ENCODE measurements at regions not wholly inside any gene's neighbourhood (a gene's known extent, or its start where the extent isn't known, plus 50 kb on each side); places are given as distances from the start of the nearest gene placed in this dataset.
"Not testable (repeated sequence)": the region's sequence is repeated elsewhere in the genome, so short reads cannot be mapped to it uniquely, and the experiment has no call there.

GRCh38 chr10:8283986-8284385 is 229.5 kb downstream of the GATA3 start:
- DNase-seq, result no peak

GRCh38 chr10:8285970-8286369 is 231.5 kb downstream of the GATA3 start:
- not testable (repeated sequence) for DNase-seq

GRCh38 chr10:8288600-8288999 is 234.1 kb downstream of the GATA3 start:
- no peak for DNase-seq

- DNase-seq, result no peak
These were observed 234.9 kb downstream of the GATA3 start for GRCh38 chr10:8289186-8289924.

GRCh38 chr10:8294779-8295178 is 240.3 kb downstream of the GATA3 start:
- DNase-seq, result no peak

- no peak for DNase-seq
These were observed 240.8 kb downstream of the GATA3 start for GRCh38 chr10:8295311-8295710.

GRCh38 chr10:8296090-8296733 is 241.7 kb downstream of the GATA3 start:
- DNase-seq, result no peak

GRCh38 chr10:8296734-8297101 is 242.2 kb downstream of the GATA3 start:
- no peak for DNase-seq

GRCh38 chr10:8297107-8297506 is 242.6 kb downstream of the GATA3 start:
- no peak for DNase-seq

- no peak for DNase-seq
These were observed 243.5 kb downstream of the GATA3 start for GRCh38 chr10:8297959-8298358.

GRCh38 chr10:8298896-8299570 is 244.5 kb downstream of the GATA3 start:
- DNase-seq, result no peak

GRCh38 chr10:8300925-8301324 is 246.4 kb downstream of the GATA3 start:
- DNase-seq, result no peak

GRCh38 chr10:8301333-8301732 is 246.8 kb downstream of the GATA3 start:
- DNase-seq, result no peak

GRCh38 chr10:8301831-8302230 is 247.3 kb downstream of the GATA3 start:
- DNase-seq, result no peak

- DNase-seq, result no peak
These were observed 248.1 kb downstream of the GATA3 start for GRCh38 chr10:8302565-8302964.

- no peak for DNase-seq
These were observed 250.4 kb downstream of the GATA3 start for GRCh38 chr10:8304861-8305260.

GRCh38 chr10:8305876-8306652 is 251.6 kb downstream of the GATA3 start:
- DNase-seq, result no peak

- no peak for DNase-seq
These were observed 252.3 kb downstream of the GATA3 start for GRCh38 chr10:8306685-8307364.

- no peak for DNase-seq
These were observed 256.4 kb downstream of the GATA3 start for GRCh38 chr10:8310930-8311329.

- no peak for DNase-seq
These were observed 257.1 kb downstream of the GATA3 start for GRCh38 chr10:8311526-8312070.

- no peak for DNase-seq
These were observed 257.6 kb downstream of the GATA3 start for GRCh38 chr10:8312079-8312478.

GRCh38 chr10:8312781-8313180 is 258.3 kb downstream of the GATA3 start:
- DNase-seq, result no peak

All from CD4-positive, alpha-beta T cell treated with Interleukin-17A for 1 hour (primary cell).